GM20000 (cell line): ENCODE measurements at regions not wholly inside any gene's neighbourhood (a gene's known extent, or its start where the extent isn't known, plus 50 kb on each side); places are given as distances from the start of the nearest gene placed in this dataset.

Experiments
- DNase-seq: peaks from one replicate; pipeline ENCODE4 v3.0.0; 2012; ENCODE audit warnings: low spot score
- TF ChIP-seq, protein P1 (sequence below): IDR thresholded peaks from 2 replicates; pipeline ENCODE4 v1.5.1; 2012; ENCODE audit warnings: mild to moderate bottlenecking, control low read depth; ENCODE audit errors: extremely low read depth, missing control alignments

DNA sequence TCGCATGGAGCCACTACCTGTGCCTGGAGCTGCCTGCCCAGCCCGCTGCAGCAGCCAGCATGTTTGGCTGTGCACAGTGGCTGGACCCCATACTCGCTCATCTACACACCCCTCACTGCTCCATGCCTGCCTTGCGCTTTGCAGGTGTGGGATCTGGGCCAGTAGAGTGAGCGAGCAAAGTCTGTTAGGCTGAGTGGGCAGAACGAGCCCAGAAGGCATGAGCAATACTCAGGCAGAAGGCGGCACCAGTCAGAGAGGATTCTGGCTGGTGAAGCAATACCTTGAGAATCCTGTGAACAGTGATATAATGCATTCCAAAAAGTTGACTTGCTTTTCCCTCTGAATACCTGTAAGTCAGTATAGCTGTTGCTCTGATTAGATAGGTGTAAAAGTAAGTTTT, 816.4 kb downstream of the KCNT2 start:
- DNase-seq = no peak
- TF ChIP-seq, protein P1, sequence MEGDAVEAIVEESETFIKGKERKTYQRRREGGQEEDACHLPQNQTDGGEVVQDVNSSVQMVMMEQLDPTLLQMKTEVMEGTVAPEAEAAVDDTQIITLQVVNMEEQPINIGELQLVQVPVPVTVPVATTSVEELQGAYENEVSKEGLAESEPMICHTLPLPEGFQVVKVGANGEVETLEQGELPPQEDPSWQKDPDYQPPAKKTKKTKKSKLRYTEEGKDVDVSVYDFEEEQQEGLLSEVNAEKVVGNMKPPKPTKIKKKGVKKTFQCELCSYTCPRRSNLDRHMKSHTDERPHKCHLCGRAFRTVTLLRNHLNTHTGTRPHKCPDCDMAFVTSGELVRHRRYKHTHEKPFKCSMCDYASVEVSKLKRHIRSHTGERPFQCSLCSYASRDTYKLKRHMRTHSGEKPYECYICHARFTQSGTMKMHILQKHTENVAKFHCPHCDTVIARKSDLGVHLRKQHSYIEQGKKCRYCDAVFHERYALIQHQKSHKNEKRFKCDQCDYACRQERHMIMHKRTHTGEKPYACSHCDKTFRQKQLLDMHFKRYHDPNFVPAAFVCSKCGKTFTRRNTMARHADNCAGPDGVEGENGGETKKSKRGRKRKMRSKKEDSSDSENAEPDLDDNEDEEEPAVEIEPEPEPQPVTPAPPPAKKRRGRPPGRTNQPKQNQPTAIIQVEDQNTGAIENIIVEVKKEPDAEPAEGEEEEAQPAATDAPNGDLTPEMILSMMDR = no peak

DNA sequence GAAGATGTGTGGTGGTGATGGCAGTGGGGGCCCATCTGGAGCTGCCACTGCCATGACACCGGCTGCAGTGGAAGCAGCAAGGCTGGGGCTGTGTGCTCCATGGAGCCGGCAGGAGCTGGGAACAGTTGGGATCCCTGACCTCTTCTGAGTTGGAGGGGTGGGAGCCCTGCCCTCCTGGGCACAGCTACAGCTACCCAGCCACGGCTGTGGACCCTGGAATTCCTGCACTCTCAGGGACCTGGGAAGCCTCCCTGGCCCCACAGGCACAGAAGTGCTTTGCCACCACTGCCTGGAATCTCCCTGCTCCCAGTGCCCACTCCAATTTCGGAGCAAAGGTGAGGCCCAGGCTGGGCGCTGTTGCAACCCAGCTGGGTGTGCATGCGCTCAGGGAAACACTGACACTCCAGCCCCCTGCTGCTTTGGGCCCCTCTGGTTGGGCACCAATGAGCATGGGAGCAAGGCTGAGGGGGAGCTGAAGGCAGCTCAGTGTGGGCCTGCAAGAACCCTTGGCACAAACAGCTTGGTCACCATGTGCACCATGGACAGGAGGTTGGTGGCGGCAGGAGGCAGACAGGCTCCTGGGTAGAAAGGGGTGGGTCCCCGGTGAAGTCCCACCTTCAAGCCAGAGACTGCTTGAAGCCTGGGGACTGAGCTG, 817.6 kb downstream of the KCNT2 start:
- TF ChIP-seq, protein P1 = no peak
- no peak for DNase-seq

DNA sequence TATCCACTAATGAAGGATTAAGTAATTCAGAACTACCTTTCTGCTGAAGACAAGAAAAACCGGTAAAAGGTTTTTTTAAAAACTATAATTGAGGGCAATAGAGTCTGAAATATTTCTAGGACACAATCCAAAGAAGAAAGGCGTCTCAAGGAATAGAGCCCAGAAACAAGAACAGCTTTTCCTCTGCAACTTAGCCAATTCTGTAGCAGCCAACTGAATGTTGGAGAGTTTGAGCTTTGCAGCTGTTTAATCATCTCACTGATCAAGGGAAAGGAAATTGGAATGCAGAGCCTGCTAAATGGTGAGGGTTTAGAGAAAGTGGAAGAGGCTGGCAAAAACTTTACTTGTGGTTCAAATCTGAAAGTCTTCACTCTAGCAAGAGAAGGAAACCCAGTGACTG, 818.9 kb downstream of the KCNT2 start:
- TF ChIP-seq, protein P1 = no peak
- no peak for DNase-seq

DNA sequence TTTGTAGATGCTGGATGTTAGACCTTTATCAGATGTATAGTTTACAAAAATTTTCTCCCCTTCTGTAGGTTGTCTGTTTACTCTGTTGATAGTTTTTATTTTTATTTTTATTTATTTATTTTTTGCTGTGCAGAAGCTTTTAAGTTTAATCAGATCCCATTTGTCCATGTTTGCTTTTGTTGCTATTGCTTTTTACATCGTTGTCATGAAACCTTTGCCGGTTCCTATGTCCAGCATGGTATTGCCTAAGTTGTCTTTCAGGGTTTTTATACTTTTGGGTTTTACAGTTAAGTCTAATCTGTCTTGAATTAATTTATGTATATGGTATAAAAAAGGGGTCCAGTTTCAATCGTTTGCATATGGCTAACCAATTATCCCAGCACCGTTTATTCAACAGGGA, 819.5 kb downstream of the KCNT2 start:
- TF ChIP-seq, protein P1 = no peak
- no peak for DNase-seq

DNA sequence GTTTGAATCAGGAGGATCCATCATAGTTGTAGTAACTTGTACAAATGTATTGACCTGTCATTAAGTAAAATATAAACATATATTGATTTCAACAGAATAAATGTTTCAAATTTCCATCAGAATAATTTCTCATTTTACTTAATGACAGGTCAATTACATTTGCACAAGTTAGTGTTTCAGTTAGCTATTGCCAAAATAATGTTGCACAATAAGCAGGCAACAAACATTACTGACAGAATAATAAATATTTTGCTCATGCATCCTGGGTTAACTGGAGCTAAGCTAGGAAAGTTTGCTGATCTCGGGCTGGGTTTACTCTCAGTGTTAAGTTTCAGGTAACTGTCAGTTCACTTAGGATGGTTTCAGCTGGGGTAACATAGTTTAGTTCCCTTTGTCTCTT, 822.4 kb downstream of the KCNT2 start:
- TF ChIP-seq, protein P1 = no peak

DNA sequence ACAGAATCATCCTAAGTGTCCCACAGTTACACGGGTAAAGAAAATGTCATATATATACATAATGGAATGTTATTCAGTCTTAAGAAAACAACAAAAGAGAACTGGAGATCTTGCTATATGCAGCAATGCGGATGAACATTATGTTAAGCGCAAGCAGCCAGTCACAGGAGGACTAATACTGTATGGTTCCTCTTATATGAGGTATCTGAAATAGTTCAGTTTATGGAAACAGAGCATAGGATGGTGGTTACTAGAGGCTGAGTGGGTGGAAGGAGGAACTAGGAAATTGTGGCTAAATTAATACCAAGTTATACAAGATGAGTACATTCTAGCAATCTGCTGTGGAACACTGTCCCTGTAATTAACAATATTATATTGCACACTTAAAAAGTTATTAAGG, 834.3 kb downstream of the KCNT2 start:
- TF ChIP-seq, protein P1 = no peak
- no peak for DNase-seq

More for the DNA sequence above, 822.4 kb downstream of the KCNT2 start:
- no peak for DNase-seq

DNA sequence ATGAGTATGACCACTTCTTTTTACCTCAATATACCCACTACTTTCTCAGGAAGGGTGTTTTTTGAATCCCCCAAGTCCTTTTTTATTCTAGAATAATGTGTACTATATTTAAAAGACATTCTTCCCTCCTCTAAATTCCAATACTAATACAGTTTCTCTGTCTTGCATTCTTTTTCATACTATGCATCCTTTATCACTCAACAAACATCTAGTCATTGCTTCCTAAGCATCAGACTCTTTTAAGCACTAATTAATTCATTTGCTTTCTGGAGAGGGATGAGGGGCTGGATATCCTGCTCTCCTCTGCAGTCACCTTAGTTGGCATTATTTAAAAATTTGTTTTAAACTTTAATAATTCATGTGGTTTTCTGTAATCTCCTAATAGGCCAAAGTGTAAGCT, 838.8 kb downstream of the KCNT2 start:
- TF ChIP-seq, protein P1 = no peak
- no peak for DNase-seq
